ENCODE measurements at regions not wholly inside any gene's neighbourhood (a gene's known extent, or its start where the extent isn't known, plus 50 kb on each side); places are given as distances from the start of the nearest gene placed in this dataset.

DNA sequence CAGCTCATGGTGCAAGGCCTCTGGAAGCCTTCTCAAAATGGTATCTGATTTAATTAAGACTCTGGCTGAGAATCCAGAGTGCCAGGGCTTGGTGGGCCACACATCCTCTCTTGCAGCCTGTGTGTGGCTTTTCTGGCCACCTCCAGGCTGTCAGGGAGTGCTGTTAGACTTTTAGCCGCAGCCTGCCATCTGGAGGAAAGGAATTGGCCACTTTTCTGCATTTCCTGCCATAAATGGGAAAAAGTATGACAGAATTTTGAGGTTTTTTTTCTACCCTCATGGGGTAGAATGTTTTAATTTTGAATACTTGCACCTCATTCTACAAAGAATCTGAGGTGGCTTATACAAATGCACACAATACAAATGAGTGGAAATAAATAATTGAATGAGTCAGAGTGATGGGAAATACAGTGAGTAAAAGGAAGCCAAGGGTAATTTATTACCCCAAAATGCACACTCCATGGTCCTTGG is 218.4 kb downstream of the ADAMTS15 start:
- no peak for DNase-seq (ENCODE audit: low read depth)
- no peak overlapping the region for H3K4me3 ChIP-seq (ENCODE audit: low read length)
- TF ChIP-seq, protein P1, sequence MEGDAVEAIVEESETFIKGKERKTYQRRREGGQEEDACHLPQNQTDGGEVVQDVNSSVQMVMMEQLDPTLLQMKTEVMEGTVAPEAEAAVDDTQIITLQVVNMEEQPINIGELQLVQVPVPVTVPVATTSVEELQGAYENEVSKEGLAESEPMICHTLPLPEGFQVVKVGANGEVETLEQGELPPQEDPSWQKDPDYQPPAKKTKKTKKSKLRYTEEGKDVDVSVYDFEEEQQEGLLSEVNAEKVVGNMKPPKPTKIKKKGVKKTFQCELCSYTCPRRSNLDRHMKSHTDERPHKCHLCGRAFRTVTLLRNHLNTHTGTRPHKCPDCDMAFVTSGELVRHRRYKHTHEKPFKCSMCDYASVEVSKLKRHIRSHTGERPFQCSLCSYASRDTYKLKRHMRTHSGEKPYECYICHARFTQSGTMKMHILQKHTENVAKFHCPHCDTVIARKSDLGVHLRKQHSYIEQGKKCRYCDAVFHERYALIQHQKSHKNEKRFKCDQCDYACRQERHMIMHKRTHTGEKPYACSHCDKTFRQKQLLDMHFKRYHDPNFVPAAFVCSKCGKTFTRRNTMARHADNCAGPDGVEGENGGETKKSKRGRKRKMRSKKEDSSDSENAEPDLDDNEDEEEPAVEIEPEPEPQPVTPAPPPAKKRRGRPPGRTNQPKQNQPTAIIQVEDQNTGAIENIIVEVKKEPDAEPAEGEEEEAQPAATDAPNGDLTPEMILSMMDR (conservative IDR thresholded peaks at IDR 0.05; ENCODE audit: low read depth, low read length): peak; percentile 2

DNA sequence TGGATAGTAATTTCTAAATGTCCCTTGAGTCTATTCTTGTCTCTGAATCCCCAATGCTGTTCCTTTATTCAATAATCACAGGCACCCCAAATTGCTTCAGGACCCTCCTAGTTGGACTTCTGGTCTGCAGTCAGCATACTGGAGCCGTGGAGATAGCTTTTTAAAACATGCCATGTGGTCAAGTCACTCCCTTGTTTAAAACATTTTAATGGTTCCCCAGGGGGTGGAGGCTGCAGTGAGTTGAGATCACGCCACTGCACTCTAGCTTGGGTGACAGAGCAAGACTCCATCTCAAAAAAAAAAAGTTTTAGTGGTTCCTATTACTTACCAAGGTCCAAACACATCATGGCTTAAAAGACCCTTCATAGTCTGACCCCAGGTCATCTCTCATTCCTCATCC is 220.3 kb downstream of the ADAMTS15 start:
- TF ChIP-seq, protein P1 (conservative IDR thresholded peaks at IDR 0.05; ENCODE audit: low read depth, low read length): no peak
- no peak overlapping the region for H3K4me3 ChIP-seq (ENCODE audit: low read length)
- no peak for DNase-seq (ENCODE audit: low read depth)

DNA sequence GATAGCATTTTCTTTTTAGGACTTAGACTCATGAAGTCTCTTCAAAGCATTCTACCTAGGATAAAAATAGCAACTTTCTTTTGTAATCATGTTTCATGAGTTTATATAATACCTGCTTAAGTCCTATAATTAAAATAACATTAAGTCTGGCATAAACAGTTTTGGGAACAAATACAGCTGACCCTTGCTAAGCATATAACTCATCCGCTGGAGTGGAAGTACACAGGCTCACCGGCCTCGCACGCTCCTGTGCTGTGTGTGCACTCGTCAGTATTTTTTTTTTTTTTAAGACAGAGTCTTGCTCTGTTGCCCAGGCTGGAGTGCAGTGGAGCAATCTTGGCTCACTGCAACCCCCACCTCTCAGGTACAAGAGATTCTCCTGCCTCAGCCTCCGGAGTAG is 221.8 kb downstream of the ADAMTS15 start:
- no peak for DNase-seq (ENCODE audit: low read depth)
- TF ChIP-seq, protein P1 (conservative IDR thresholded peaks at IDR 0.05; ENCODE audit: low read depth, low read length): no peak
- H3K4me3 ChIP-seq (ENCODE audit: low read length): no peak overlapping the region

DNA sequence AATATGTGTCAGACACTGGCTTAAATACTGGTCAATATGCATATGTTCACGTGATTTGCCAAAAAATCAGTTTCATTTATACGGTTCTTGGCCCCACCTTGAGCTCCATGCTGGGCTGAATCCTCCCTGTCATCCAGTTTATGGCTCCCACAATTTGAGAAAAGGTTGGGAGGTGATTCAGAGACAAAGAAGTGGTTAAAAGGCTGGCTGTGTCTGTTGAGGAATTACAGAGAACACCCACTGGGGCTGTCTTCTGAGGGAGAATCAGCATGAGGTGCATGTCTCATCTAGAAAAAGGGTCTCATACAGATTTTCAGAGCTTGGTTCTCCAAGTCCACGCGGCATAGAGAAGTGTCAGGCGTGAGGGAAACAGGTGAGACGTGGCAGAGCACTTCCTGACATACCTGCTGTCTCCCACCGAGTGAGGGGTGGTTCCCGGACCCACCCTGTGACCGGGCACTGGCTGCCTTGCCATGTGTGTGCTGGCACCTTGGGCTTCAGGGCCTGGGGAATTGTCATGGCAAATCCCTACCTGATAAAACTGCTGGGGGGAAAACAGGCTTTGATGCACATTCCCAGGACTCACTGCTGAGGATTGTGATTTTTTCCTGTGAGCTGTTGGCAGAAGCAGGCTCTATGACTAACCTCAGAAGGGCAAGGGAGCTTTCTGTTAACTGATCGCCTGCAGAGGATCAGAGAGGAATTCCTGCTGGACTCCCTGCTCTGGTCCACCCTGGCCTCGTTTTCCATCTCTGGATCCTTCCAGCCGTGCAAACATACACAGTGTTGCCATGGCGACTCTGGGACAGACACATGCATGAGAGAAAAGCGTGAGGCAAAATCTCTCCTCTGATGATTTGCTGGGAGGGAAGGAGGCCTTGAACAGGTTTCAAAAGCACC is 223.6 kb downstream of the ADAMTS15 start:
- TF ChIP-seq, protein P1 (conservative IDR thresholded peaks at IDR 0.05; ENCODE audit: low read depth, low read length): no peak
- peak; percentile 88 for DNase-seq (ENCODE audit: low read depth)
- H3K4me3 ChIP-seq (ENCODE audit: low read length): no peak overlapping the region

DNA sequence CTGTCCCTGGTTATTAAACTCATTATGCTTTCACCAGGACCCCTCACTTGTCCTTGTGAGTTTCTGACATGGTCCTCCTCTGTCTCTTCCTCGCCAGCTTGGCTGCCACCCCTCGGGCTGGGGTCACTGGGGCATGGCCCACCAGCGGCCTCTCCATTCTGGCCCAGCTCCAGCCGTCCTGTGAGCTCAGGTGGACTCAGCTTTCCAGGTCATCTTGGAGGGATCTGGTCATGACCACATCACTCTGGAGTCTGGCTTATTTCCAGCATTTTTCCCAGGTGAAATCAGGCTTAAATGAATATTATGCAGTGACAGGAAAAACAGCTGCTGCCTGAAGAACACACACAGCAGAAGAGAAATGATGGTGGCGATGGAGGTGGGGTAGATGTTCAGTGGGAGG is 224.5 kb downstream of the ADAMTS15 start:
- no peak overlapping the region for H3K4me3 ChIP-seq (ENCODE audit: low read length)
- no peak for DNase-seq (ENCODE audit: low read depth)
- TF ChIP-seq, protein P1 (conservative IDR thresholded peaks at IDR 0.05; ENCODE audit: low read depth, low read length): no peak

DNA sequence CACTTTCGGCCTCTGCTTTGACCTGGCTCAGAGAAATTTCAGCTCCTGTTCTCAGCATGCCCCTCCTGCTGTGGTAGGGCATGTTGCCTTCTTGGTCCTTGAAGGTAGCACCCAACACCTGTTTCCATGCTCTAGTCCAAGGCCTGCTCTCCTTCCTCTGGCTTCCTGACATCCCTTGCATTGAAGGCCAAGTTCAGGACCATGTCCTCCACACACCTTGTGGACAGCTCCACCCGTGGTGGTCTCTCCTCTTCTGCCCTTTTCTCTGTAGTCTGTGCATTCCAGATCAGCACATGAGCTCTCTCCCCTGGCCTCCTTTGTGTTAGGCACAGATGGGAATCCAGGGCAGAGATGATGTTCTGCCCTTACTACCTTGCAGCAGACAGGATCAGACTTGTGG is 225.3 kb downstream of the ADAMTS15 start:
- DNase-seq (ENCODE audit: low read depth): no peak
- H3K4me3 ChIP-seq (ENCODE audit: low read length): no peak overlapping the region
- TF ChIP-seq, protein P1 (conservative IDR thresholded peaks at IDR 0.05; ENCODE audit: low read depth, low read length): no peak
